A673 (cell line): ENCODE measurements at regions not wholly inside any gene's neighbourhood (a gene's known extent, or its start where the extent isn't known, plus 50 kb on each side); places are given as distances from the start of the nearest gene placed in this dataset.

Source experiments
- BruUV-seq: library from RNA; stranded (reverse); fragments of 400-500 nt; replicated peaks from 2 replicates; lab custom pipeline; 2021; lab: Mats Ljungman, UMichigan
- CTCF ChIA-PET: fragments of 300-600 bp; sonication (Branson Sonifier 250); formaldehyde crosslinking; loops from one replicate; lab custom pipeline; 2022; ENCODE audit warnings: antibody characterized with exemption; lab: Charles Lee
- POLR2A ChIA-PET: fragments of 300-600 bp; sonication (Branson Sonifier 250); formaldehyde crosslinking; loops from one replicate; lab custom pipeline; 2022; ENCODE audit warnings: antibody characterized with exemption; ENCODE audit not compliant: low non-redundant PET; lab: Charles Lee
- DNase-seq: peaks from one replicate; pipeline ENCODE4 v3.0.0-alpha.2; 2015; ENCODE audit warnings: low spot score
- H3K27ac ChIP-seq: fragments of 200-600 bp; sonication (generic); 2 replicates; pipeline ENCODE4 v1.5.1; 2016; ENCODE audit warnings: mixed run types, low read depth, mild to moderate bottlenecking, mixed read lengths, antibody characterized with exemption, low read length; ENCODE audit not compliant: poor library complexity, severe bottlenecking
- H3K27me3 ChIP-seq: fragments of 200-600 bp; sonication (generic); replicated peaks from 2 replicates; pipeline ENCODE4 v1.6.1; 2017; ENCODE audit warnings: mixed run types, low read depth, mild to moderate bottlenecking, mixed read lengths, antibody characterized with exemption, low read length; ENCODE audit not compliant: insufficient read depth, poor library complexity
- H3K36me3 ChIP-seq: fragments of 200-600 bp; sonication (generic); 2 replicates; pipeline ENCODE4 v1.6.1; 2016; ENCODE audit warnings: mixed run types, mild to moderate bottlenecking, mixed read lengths, antibody characterized with exemption, low read length; ENCODE audit not compliant: insufficient read depth, poor library complexity, severe bottlenecking
- H3K4me1 ChIP-seq: fragments of 200-600 bp; sonication (generic); 2 replicates; pipeline ENCODE4 v1.6.1; 2017; ENCODE audit warnings: mixed run types, mild to moderate bottlenecking, mixed read lengths, antibody characterized with exemption, low read length; ENCODE audit not compliant: insufficient read depth, poor library complexity, severe bottlenecking
- H3K4me3 ChIP-seq: fragments of 200-600 bp; sonication (generic); 2 replicates; pipeline ENCODE4 v1.5.1; 2016; ENCODE audit warnings: low read depth, mixed run types, mild to moderate bottlenecking, mixed read lengths, low read length; ENCODE audit not compliant: poor library complexity, severe bottlenecking
- H3K9me3 ChIP-seq: fragments of 200-600 bp; sonication (generic); 2 replicates; pipeline ENCODE4 v1.6.1; 2016; ENCODE audit warnings: mixed run types, low read depth, mild to moderate bottlenecking, mixed read lengths, antibody characterized with exemption, low read length; ENCODE audit not compliant: poor library complexity, severe bottlenecking
- EZH2 ChIP-seq: fragments of 200-600 bp; sonication (generic); IDR thresholded peaks from 2 replicates; pipeline ENCODE4 v1.6.1; 2017; ENCODE audit warnings: borderline replicate concordance, low read depth, mild to moderate bottlenecking, mixed read lengths, antibody characterized with exemption, low read length; ENCODE audit not compliant: poor library complexity, severe bottlenecking
- intact Hi-C: fragments of 100-400 bp; cut with micrococcal nuclease; formaldehyde crosslinking; loops from one replicate; pipeline ENCODE4 v1.10.0; 2022; ENCODE audit not compliant: unreplicated experiment
- TF ChIP-seq, protein P1 (sequence below): fragments of 300-800, 200-600 bp; sonication (generic); conservative IDR thresholded peaks from 2 replicates; pipeline ENCODE4 v1.5.1; 2017; ENCODE audit warnings: low read depth, mild to moderate bottlenecking, antibody characterized with exemption, low read length, moderate library complexity, mixed read lengths

DNA sequence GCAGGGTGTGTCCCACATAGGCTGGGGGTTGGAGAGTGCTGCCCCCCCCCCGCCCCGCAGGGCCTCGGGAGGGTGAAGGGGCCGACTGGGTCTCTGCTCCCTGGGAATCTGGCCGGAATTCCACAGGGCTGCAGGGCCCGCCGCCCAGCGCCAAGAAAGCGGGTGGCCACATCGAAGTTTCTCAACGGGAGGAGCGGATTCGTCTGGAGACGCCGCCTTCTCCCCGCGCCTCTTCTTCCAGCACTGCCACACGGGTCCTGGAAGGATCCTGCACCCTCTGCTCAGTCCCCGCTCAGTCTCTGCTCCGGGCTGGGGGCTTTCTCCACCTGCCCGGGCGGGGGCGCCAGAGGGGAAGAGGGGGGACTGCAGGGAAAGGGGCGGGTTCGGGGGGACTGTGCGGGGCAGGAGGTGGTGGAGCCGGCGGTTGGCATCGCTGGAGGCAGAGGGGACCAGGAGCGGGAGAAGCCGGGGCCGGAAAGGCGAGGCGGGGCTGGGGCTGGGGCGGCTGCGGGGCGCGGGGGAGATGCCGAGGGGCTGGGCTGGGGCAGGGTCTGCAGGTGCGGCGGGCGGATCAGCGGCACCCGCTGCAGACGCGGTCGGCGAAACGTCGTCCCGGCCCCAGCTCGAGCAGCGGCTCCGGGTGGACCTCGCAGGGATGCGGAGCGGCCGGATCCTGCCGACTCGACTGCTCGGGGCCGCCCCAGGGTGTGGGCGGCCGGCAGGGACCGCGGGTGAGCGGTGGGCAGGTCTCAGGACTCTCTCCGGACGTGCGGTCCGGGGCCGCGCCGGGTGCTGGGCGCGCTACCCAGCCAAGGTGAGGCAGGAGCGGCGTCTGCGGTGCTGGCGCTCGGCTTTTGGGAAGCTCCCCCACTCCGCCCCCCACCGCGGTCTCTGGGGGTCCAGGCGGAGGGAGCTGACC lies 811.4 kb upstream of the TMEM132C start:
- BruUV-seq: no TSS peak
- Histone ChIP-seq H3K27ac (no peak overlapping the region), H3K4me1 (no peaks in the 10 kb centered on the region), H3K27me3 (peaks cover 29% of the 10 kb centered on the region), H3K4me3 (no peak overlapping the region), H3K9me3 (no peaks in the 10 kb centered on the region), H3K36me3 (no peaks in the 10 kb centered on the region)
- POLR2A ChIA-PET: interaction anchor here (0.8 kb wide), 1 partner anchor 10 kb away, joined by 4 read pairs; no protein-coding TSS in a partner anchor
- intact Hi-C loops: no loop called here
- CTCF ChIA-PET: interaction anchor here (0.6 kb wide), 1 partner anchor 1786 kb away, joined by 5 read pairs; no protein-coding TSS in a partner anchor
- no peak for DNase-seq
- TF ChIP-seq EZH2: peak; percentile 76
- TF ChIP-seq, protein P1, sequence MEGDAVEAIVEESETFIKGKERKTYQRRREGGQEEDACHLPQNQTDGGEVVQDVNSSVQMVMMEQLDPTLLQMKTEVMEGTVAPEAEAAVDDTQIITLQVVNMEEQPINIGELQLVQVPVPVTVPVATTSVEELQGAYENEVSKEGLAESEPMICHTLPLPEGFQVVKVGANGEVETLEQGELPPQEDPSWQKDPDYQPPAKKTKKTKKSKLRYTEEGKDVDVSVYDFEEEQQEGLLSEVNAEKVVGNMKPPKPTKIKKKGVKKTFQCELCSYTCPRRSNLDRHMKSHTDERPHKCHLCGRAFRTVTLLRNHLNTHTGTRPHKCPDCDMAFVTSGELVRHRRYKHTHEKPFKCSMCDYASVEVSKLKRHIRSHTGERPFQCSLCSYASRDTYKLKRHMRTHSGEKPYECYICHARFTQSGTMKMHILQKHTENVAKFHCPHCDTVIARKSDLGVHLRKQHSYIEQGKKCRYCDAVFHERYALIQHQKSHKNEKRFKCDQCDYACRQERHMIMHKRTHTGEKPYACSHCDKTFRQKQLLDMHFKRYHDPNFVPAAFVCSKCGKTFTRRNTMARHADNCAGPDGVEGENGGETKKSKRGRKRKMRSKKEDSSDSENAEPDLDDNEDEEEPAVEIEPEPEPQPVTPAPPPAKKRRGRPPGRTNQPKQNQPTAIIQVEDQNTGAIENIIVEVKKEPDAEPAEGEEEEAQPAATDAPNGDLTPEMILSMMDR: no peak

DNA sequence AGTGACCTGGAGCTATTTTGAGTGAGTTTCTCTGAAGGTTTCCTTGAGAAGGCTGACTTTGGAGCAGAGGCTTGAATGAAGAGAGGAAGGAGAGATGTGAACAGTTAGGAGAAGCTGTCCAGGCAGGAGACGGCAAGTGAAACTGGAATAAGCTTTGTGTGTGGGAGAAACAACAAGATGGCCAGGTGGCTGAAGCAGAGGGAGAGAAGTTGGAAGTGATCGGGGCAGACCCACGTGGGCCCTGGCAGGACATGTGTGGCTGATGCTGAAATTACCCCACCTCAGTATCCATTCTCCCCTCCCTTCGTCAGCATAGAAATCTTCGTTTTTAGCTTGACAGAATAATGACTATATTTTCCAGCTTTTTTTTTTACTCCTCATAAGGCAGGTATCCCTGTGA lies 809.2 kb upstream of the TMEM132C start:
- ChIA-PET CTCF (no interaction called here), POLR2A (no interaction called here)
- no peak for DNase-seq
- no peak overlapping the region for H3K4me3 ChIP-seq
- intact Hi-C loops: no loop called here
- TF ChIP-seq, protein P1: no peak
- no peak for TF ChIP-seq EZH2
- no peaks in the 10 kb centered on the region for H3K9me3 ChIP-seq
- peaks cover 36% of the 10 kb centered on the region for H3K27me3 ChIP-seq
- no peaks in the 10 kb centered on the region for H3K36me3 ChIP-seq
- BruUV-seq: no TSS peak
- H3K27ac ChIP-seq: no peak overlapping the region
- no peaks in the 10 kb centered on the region for H3K4me1 ChIP-seq

GRCh38 chr12:127459166-127459565 lies 807.8 kb upstream of the TMEM132C start:
- Histone ChIP-seq H3K36me3 (no peaks in the 10 kb centered on the region), H3K4me3 (no peak overlapping the region), H3K27me3 (peaks cover 45% of the 10 kb centered on the region), H3K9me3 (no peaks in the 10 kb centered on the region), H3K4me1 (no peaks in the 10 kb centered on the region), H3K27ac (no peak overlapping the region)
- ChIA-PET POLR2A (no interaction called here), CTCF (no interaction called here)
- no peak for TF ChIP-seq EZH2
- TF ChIP-seq, protein P1: no peak
- DNase-seq: no peak
- intact Hi-C loops: no loop called here
- no TSS peak for BruUV-seq
